ENCODE measurements at regions not wholly inside any gene's neighbourhood (a gene's known extent, or its start where the extent isn't known, plus 50 kb on each side); places are given as distances from the start of the nearest gene placed in this dataset.

GRCh38 chr4:149928507-149928906, 112.9 kb upstream of the IQCM start:
- no peak for DNase-seq (ENCODE audit: low spot score)

GRCh38 chr4:149931431-149931830, 115.8 kb upstream of the IQCM start:
- DNase-seq (ENCODE audit: low spot score): no peak

DNA sequence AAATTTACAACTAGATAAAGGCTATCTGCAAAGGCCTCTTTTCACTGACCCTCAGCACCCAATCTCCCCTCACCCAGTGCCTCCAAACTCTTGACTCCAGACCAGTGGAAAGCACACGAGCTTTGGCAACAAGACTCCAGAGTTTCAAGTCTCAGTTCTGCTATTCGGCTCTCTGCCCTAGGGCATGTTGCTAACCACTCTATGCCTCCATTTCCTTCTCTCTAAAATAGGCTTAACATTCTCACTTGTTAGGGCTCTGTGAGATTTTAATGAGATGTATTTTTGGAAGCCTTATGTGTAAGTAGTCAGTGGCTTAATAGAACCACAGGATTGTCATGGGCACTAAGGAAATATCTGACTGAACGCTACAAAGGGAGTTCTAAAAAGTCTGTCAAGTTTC, 116.5 kb upstream of the IQCM start:
- DNase-seq (ENCODE audit: low spot score): no peak

GRCh38 chr4:149933120-149933519, 117.5 kb upstream of the IQCM start:
- DNase-seq (ENCODE audit: low spot score): no peak

DNA sequence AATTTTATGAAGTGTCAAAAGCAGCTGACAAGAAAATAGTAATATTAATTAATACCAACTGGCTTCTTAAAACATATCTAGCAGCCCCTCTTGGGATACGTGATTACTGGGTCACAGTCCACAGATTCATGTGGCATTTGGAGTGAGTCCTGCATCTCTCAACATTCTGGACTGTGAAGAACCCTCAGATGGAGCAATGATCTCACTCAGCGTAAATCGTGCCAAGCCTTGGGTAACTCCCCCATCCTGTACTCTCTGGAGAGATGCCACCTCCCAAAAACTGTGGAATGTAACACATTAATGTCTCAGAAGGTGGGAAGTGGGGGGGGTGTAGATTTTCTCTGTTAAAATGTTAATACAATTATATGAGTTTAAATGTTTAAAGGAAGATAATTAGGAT, 118.2 kb upstream of the IQCM start:
- no peak for DNase-seq (ENCODE audit: low spot score)

DNA sequence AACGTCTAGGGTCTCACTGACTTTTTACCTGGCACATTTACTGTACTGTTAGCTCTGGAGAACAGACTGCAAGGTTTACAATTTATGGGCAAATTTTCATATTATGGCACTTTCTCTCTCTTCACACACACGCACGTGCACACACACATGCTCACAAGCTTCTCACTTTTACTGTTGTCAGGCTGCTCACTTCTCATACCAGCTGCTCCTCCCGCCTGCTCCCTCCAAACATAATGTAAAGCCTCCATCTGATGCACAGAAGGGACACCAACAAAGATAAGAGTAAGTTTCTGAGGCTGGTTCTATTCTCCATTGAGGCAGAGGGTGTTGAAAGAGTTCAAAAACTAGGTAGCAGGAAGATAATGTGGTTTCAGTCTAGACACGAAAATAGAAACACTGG, 128.9 kb upstream of the DCLK2 start:
- no peak for DNase-seq (ENCODE audit: low spot score)

GRCh38 chr4:149951152-149951900, 126.9 kb upstream of the DCLK2 start:
- no peak for DNase-seq (ENCODE audit: low spot score)

GRCh38 chr4:149952101-149952500, 126.1 kb upstream of the DCLK2 start:
- DNase-seq (ENCODE audit: low spot score): no peak

- no peak for DNase-seq (ENCODE audit: low spot score)
Observed at GRCh38 chr4:149952716-149953115, 125.5 kb upstream of the DCLK2 start.

DNA sequence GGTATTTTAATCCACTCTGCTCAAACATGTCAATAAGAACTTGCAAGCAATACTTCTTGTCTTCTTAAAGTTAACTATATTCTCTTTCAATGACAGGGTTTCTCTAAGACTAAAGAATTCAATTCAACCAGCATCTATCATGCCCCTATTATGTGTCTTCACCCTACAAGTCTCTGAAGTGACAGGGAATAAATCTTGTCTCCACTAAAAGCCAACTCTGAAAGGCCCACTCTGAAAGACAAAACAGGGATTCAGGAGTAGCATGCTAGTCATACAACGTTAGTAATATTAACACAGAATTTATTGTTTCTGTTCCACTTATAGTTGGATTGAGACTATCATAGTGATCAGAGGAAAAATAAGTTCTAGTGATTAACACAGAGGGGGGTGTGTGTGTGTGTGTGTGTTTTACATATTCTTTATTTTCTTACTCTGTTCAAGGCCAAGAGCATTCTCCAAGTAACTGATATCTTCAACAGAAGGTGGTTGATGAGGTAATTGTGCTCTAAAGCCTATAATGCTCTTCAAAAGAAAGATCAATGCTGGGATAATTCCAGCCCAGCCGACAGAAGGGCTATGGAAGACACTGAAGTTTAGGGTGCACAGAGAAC, 122.4 kb upstream of the DCLK2 start:
- no peak for DNase-seq (ENCODE audit: low spot score)

- DNase-seq (ENCODE audit: low spot score): no peak
Observed at GRCh38 chr4:149956678-149957077, 121.6 kb upstream of the DCLK2 start.

DNA sequence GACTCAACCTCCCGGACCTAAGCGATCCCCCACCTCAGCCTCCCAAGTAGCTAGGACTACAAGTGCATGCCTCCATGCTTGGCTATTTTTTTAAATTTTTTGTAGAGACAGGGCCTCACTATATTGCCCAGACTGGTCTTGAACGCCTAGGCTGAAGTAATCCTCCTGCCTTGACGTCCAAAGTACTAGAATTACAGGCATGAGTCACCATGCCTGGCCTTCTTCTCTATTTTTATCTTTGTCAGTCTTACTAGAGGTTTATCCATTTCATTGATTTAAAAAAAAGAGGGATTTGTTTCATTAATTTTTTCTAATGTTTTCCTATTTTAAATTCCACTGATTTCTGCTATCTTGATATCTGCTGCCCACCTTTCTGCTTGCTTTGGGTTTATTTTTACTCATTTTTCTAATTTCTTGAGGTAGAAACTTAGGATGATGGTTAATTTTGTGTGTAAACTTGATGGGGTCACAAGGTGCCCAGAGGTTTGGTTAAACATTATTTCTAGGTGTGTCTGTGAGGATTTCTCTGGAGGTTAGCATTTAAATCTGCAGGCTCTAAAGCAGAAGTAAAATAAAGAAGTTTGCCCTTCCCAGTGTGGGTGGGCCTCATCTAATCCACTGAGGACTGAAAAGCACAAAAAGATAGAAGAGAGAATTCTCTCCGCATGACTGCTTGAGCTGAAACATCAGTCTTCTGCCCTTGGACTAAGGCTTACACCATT, 116.2 kb upstream of the DCLK2 start:
- no peak for DNase-seq (ENCODE audit: low spot score)

- no peak for DNase-seq (ENCODE audit: low spot score)
Observed at GRCh38 chr4:149964001-149964796, 114.0 kb upstream of the DCLK2 start.

DNA sequence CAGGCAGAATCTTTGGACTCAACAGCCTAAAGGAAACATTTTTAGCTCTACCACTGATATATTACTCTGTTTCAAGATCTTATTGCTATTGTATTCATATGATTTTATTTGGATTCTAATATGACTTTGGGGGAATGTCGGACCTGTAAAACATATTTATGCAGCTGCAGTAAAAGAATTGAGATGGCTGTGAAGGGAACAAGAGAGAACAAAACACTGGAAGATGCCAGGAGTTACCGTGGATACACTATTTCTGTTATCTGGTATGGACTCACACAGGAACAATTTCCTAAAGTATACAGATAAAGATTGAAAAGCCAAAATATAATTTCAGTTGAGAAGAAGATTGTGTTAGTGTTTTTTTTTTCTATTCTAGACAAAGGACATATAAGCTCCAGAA, 113.0 kb upstream of the DCLK2 start:
- DNase-seq (ENCODE audit: low spot score): no peak

DNA sequence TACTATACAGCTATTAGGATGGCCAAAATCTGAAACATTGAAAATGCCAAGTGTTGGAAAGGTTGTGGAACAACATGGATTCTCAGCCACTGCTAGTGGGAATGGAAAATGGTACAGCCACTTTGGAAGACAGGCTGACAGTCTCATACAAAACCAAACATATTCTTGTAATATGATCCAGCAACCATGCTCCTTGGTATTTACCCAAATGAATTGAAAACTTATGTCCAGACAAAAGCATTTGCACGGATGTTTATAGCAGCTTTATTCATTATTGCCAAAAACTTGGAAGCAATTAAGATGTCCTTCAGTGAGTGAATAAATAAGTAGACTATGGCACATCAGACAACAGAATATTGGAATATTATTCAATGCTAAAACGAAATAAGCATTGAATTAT, 105.8 kb upstream of the DCLK2 start:
- DNase-seq (ENCODE audit: low spot score): no peak

DNA sequence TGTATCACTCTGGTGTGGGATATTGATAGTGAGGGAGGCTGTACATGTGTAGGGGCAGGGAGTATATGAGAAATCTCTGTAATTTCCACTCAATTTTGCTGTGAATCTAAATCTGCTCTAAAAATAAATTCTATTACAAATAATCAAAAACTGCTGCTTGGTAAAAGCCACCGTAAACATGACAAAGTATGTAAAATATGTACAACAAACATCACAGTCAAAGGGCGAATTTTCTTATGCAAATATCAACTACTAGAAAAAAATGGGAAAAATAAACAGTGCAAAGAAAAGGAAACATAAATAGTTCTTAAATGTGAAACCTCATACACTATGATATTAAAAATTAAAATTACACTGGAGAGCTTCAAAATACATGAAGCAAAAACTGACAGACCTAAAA, 105.1 kb upstream of the DCLK2 start:
- DNase-seq (ENCODE audit: low spot score): no peak

GRCh38 chr4:149975172-149975571, 103.1 kb upstream of the DCLK2 start:
- no peak for DNase-seq (ENCODE audit: low spot score)

- no peak for DNase-seq (ENCODE audit: low spot score)
Observed at GRCh38 chr4:149980121-149980682, 98.0 kb upstream of the DCLK2 start.

- peak; percentile 67 for DNase-seq (ENCODE audit: low spot score)
Observed at GRCh38 chr4:149980941-149981340, 97.3 kb upstream of the DCLK2 start.

- no peak for DNase-seq (ENCODE audit: low spot score)
Observed at GRCh38 chr4:149983401-149983800, 94.8 kb upstream of the DCLK2 start.

- DNase-seq (ENCODE audit: low spot score): no peak
Observed at GRCh38 chr4:149983931-149984330, 94.3 kb upstream of the DCLK2 start.

DNA sequence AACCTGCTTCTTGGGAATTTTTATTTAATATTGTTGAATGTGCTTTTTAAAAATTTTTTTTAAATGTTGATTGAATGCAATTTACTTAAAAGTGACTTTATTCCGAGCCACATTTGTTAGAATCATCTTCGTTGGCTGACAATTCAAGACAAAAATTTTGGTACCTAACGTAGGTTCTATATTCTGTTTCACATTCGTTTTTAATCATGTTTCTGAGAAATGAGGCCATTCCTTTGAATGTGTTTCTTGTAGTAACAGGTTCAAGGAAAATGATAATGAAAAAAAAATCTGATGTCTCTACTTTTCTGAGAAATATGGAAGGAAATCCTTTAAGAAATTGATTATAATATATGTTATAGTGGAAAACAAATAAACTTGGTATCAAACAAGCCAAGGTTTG, 92.3 kb upstream of the DCLK2 start:
- no peak for DNase-seq (ENCODE audit: low spot score)
